ENCODE measurements at regions not wholly inside any gene's neighbourhood (a gene's known extent, or its start where the extent isn't known, plus 50 kb on each side); places are given as distances from the start of the nearest gene placed in this dataset.

GRCh38 chr11:92855607-92856405, 113.6 kb upstream of the MTNR1B start:
- Histone ChIP-seq H3K79me2 (ENCODE audit: insufficient read depth) (no peaks in the 10 kb centered on the region), H3K9me3 (no peaks in the 10 kb centered on the region), H3K9ac (no peak overlapping the region), H3K4me2 (no peak overlapping the region), H3F3A (replicated peaks; ENCODE audit: insufficient read depth) (no peaks in the 10 kb centered on the region), H3K27ac (ENCODE audit: low read depth in 2 of 2, low read length in 1 of 2) (no peak overlapping the region), H3K4me1 (ENCODE audit: control insufficient read depth in 1 of 2, insufficient read depth in 2 of 2, low read depth in 1 of 2, low read length in 1 of 2) (peaks cover 0 to 20% of the 10 kb centered on the region in 2 experiments; a peak in 2 of 4 replicates), H4K20me1 (ENCODE audit: insufficient read depth) (no peaks in the 10 kb centered on the region), H3K36me3 (replicated peaks in 1 of 2; ENCODE audit: control insufficient read depth in 1 of 2, insufficient read depth in 2 of 2, low read length in 1 of 2) (no peaks in the 10 kb centered on the region), H3K9me2 (no peaks in the 10 kb centered on the region), H3K4me3 (ENCODE audit: low read depth in 2 of 2, low read length in 1 of 2) (no peak overlapping the region), H3K27me3 (ENCODE audit: insufficient read depth) (no peaks in the 10 kb centered on the region), H2AFZ (ENCODE audit: low read depth) (no peak overlapping the region)
- TF ChIP-seq NFIC (IDR thresholded peaks at IDR 0.05; ENCODE audit: borderline replicate concordance), result no peak
- no peak for TF ChIP-seq FOSL2 (IDR thresholded peaks at IDR 0.05; ENCODE audit: borderline replicate concordance, low read depth)
- TF ChIP-seq USF2 (IDR thresholded peaks at IDR 0.05; ENCODE audit: borderline replicate concordance, low read depth, low read length), result no peak
- TF ChIP-seq EZH2phosphoT487 (IDR thresholded peaks at IDR 0.05; ENCODE audit: borderline replicate concordance, low read depth), result no peak
- no peak for TF ChIP-seq PBX3 (IDR thresholded peaks at IDR 0.05)
- TF ChIP-seq TCF12 (IDR thresholded peaks at IDR 0.05), result no peak
- TF ChIP-seq REST (IDR thresholded peaks at IDR 0.05; ENCODE audit: low read depth, low read length), result no peak
- TF ChIP-seq MEF2A (IDR thresholded peaks at IDR 0.05; ENCODE audit: borderline replicate concordance, low read depth), result no peak
- no peak for TF ChIP-seq MXI1 (IDR thresholded peaks at IDR 0.05; ENCODE audit: low read depth, low read length)
- no peak for TF ChIP-seq YY1 (IDR thresholded peaks at IDR 0.05; ENCODE audit: low read depth)
- TF ChIP-seq NRF1 (IDR thresholded peaks at IDR 0.05; ENCODE audit: low read depth, low read length), result no peak
- TF ChIP-seq POLR2AphosphoS5 (IDR thresholded peaks at IDR 0.05; ENCODE audit: low read depth, low read length), result no peak
- TF ChIP-seq CTCF (IDR thresholded peaks at IDR 0.05), result no peak
- TF ChIP-seq TAF1 (IDR thresholded peaks at IDR 0.05; ENCODE audit: borderline replicate concordance, low read depth, low read length), result no peak
- TF ChIP-seq GATA2 (CRISPR knock-in tag; IDR thresholded peaks at IDR 0.05), result no peak
- TF ChIP-seq FOXM1 (IDR thresholded peaks at IDR 0.05; ENCODE audit: low read depth), result no peak
- 66% methylated on average over 2 of the region's 2 CpGs for WGBS (ENCODE audit: low lambda C conversion rate)
- ChIA-PET CTCF (interaction anchor here (1.2 to 1.5 kb wide), 2 partner anchors 10 to 174 kb away, joined by 3 to 4 read pairs; no protein-coding TSS in a partner anchor), POLR2A (no interaction called here)
- DNase-seq, result no peak

All from SK-N-SH (cell line).